Activated CD8-positive, alpha-beta memory T cell treated with anti-CD3 and anti-CD28 coated beads, Interleukin-2, amount 50 U/mL, for 4 hours (primary cell): ENCODE measurements at regions not wholly inside any gene's neighbourhood (a gene's known extent, or its start where the extent isn't known, plus 50 kb on each side); places are given as distances from the start of the nearest gene placed in this dataset.
"Not testable (repeated sequence)": the region's sequence is repeated elsewhere in the genome, so short reads cannot be mapped to it uniquely, and the experiment has no call there.

Source experiments
- DNase-seq: peaks from one replicate; pipeline ENCODE4 v3.0.0-alpha.2; 2020

DNA sequence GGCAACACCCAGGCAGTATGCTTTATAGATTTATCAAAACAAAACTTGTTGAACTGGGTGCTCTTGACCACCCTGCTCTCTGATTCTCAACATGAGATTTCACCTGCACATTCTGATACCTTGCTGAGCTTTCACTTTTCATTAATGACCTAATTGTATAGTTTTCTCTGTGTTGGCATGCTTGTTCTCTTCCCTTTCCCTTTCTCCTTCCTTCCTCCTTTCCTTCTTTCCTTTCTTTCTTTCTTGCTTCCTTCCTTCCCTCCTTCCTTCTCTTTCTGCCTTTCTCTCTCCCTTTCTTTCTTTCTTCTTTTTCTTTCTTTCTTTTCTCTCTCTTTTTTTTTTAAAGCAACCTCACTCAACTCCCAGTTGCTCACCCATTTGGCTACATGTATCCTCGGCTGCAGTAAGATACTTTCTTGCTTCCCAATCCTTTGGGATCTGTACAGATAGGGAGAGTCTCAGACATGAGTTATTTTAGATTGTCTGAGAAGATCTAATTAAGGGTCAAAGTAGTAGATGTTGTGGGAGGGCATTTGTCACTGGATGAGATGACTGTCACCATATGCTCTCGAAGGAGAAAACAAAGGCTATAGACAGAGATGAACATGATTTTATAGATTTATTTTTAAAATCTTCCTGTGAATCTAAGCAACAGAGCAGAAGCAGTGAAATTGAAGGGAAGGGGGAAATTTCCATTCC is 458.0 kb downstream of the USP25 start:
- no peak for DNase-seq

DNA sequence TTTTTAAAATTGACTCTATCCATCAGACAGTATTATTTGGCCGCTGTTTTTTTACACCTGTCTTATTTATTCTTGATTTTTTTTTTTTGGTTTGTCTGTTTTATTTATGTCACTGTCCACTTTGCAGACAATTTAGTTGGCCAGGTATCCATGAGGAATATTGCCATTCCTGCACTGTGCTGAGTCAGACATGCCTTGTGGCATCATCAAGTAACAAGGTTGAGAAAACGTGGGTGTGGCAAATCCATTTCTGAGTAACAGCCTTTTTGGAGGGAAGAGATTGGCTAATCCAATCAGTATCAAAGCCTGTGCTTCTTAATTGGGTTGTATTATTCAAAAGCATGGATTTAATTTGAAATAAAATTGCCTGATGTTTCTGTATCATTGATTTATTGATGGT is 463.1 kb downstream of the USP25 start:
- DNase-seq = no peak

DNA sequence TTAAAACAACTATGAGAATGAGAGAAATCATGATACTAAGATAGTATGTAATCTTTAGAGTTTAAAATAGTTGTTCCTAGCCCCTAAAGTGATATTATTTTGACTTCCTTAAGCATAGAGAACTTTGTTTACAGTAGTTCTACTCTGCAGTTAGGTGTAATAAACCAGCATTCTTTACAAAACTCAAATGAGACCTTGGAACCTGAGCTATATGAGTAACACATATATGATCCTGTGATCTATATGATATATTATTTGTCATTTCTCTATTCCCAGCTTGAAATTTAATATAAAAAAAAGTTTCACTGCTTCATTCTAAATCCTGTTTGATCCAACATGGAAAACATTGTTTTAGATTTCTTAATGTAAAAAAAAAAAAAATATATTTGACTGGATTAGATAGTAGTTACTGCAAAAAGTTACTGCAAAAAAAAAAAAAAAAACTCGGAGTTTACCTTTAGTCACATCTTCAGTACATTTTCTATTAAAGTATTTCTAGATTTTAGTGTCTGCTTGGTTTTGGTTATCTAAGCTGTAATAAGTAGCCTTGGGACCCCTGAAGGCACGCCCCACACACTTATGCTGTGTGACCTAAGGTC is 463.8 kb downstream of the USP25 start:
- no peak for DNase-seq

DNA sequence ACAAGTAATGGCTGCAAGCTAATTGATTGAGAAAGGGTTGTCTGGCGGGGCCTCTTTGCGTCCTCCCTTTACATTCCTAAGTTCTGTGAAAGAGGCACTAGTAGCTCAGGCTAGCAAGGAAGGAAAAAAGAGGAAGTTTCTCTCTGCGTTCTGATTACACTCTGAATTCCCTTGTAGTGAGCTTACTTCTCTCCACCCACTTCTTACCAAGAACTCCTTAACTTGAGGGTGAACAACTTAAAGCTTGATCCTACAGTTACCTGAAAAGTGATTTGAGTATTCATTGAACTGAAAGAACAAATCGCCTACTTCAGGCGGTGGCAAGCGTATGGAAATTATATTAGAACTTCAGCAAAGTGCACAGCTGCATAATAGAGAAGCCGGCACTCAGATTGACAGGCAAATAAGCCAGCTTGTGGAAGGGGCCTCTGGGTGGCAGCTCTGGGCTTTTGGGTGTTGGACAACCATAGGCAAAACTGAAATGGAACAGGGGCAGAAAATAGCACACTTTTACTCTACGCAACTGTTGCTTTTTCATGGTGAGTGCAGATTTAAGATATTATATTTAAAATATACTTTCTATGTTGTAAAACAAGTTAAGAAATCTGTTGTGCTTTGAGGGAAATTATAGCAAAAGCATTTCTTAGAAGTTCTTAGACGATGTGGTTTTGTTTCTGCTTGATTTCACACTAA is 464.5 kb downstream of the USP25 start:
- no peak for DNase-seq

DNA sequence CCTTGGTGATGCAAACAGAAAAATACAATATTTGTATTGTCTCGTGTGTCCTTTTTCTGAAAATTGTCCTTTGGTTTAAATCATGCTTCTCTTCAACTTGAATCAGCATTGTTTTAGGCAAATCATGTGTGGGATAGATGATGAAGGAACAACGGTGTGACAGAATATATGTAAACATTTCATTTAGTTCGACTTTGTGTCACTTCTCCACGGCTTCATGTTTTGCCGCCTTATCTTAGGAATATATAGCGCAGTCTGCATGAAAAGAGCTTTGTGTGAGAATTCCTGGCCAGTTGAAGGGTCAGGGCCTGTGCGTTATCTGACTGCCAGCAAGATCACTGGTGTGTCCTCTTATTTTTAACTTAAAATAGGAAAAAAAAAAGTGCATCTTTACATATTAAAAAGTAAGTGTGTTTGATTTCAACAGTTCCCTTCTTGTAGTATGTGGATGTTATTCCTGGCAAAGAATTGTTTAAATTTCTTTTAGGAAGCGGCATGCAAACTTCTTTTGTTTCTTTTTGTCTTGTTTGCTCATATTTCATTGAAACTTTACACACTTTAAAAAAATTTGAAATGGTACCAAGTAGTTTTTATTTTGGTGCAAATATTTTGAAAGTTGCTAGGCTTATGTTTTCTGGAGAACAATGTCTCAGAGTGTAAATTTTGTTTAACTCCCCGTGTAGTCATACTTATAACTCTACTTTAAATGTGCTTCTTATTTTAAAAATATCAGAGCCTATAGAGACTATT is 465.2 kb downstream of the USP25 start:
- no peak for DNase-seq

DNA sequence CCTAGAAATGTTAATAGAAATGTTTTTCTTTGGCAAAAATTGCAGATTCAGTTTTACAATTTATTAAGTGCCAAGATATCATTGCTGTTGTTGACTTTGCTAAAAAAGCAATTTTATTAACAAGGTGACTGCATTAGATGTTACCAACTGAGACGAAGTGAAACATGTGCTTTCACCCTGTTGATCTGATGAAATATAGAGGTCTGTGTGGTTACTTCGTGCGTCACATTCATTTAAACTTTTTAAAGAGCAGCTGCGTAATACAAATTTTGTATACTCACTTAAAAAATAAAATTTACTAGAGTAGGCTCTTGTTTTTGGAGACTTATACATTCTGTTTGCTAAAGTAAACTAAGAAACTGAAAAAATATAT is 465.7 kb downstream of the USP25 start:
- no peak for DNase-seq

DNA sequence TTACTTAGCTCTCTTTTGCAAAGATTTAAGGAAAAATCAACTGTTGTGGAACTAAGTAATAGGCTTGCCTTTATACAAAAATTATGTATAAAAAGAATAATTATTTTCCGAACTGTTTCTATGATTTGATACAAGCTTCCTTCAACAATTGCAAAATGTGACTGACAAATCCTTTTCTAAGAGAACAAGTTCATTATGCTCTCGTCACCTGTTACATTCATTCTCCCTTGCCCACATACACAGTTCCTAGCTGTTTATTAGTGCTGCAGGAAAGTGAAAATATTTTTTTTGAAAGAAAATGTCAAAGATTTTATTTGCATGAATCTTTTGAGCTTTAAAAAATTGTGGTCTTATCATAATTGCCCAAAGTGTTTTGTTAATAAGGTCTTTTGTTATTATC is 466.2 kb downstream of the USP25 start:
- no peak for DNase-seq

DNA sequence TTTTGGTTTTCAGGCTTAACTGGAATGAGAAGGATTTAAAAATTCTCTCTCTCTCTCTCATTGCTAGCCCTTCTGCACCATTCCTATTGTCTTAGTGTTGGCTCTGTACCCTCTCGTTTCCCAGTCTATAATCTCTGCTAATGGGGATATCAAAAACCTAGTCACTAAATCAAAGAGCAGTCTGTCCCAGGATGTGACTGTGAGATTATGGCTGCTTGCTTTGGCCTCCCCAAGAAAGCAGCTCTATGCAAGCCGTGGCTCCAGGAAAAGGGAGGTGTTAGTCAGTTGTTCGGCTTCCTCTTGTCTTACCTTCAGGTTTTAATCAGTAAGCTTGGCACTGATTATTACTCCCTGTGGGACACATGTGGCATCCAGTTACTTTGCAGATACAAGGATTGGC is 468.8 kb downstream of the USP25 start:
- DNase-seq = no peak

DNA sequence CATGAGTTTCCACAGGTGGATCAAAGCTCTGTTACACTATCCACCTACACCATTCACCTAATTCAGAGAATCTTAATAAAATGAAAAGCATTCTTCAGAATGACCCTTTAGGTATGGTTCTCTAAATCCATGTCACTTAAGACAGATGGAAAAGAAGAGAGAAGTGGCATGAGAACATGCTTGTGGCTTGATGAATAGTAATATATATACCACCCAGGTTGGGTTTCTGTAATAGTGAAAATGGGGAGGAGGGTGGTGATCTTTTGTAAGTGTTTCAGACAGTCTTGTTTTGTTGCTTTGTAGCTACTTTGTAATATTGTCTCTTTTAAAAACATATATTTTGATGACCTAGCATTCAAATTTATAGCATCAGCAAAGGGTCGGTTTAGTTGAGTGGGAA is 469.8 kb downstream of the USP25 start:
- DNase-seq = no peak

DNA sequence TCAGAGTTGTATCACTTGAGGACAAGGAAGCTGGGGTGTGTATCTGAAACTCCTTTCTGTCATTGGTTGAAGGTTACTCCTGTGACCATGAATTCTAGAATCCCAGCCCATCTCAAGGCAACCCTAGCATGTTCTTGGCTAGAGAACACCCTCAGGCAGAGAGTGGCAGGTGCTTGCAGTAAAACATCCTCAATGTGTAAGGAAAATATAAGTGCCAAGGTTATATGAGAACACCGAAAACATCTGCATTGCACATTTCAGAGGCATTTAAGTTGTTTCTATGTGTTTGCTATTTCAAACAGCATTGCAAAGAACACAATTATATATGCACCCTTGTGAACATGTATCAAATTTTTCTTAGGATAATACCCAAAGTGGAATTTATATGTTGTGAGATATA is 471.9 kb downstream of the USP25 start:
- no peak for DNase-seq

DNA sequence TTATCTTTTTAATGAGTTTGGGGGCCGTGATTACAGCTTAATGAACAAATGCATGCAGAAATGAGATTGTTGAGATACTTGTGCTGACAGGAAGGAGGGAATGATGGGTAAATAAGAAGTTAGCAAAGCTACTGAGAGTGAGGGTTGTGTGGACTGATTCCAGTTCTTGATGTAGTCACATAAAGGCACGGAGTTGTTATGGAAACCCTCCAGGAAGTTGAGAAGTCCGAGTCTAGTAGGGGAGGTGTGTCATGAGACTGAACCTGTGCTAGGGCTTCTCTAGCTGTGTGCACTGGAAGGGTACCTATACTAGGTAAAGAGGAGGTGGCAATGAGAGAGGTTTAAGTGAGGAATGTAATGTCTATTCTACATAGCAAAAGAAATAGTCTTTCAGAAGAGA is 475.7 kb downstream of the USP25 start:
- no peak for DNase-seq

DNA sequence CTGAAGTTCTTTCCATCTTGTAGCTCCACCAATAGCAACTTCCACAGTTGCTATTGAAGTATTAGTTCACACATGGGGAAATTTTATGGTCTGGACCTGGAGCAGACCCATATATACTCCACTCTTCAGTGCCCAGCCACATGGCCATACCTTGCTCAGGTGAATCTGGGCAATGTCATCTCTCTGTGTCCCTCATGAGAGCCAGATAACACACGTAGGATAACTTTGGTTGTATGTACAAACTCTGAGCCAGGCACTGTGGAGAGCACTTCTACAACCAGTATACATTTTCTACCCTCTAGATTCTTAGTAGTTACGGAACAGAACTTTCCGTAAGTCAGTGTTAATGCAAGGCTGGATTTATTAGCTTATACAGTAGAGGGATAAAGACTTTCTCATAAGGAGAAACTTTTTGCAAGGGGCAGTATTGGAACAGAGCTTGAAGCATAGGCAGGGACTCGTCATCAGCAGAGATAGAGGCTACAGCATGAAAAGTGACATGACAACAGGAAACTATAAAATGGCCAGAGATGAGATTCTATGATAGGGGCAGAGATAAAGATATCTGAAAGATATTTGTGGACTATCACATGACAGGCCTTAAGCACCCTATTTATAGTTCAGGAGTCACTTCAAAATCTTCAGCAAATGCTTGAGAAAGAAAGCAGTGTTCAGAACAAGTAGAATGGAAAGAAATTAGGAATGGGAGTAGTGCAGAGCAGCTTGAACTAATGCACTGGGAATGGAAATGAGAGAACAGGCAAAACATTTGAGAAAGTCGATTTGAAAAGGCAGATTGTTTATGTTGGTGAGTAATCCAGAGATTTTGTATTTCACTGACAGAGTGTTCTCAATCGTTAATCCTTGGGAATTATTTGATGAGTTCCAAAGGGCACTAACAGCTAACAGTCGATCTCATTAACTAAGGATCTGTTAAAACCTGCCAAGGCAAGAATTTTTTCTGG is 481.8 kb downstream of the USP25 start:
- no peak for DNase-seq

DNA sequence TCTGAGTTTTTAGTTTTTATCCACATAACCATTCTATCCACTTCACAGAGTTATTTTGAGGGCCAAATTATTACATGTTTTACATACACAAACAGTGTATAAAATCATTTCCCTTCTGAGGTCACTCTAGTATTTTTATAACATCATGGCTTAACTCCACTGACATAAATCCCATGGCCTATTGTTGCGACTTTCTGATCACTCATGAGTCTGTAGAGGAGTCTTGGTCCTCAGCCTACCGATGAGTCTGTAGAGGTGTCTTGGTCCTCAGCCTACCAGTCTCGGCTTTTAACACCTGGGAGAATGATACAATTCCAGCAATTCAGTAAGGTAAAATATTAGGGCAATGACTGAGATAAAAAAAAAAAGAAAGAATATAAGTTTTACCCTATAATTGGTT is 483.7 kb downstream of the USP25 start:
- no peak for DNase-seq

DNA sequence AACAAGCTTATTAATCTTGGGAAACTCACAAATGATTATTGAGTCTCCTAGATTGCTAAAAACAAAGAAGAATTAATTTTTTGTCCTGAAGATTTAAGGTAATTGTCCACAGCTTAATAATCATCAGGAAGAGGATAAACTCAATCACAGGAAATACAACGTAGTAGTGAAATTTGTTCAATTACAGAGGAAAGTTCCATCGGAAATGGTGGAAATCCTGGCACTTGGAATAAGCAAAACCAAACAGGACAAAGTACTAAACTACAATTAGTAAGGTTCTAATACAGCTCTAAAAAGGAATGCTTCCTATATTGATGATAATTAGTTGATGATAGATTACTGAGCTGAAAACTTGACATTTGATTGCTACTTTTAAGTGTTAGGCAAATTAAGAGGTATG is 485.4 kb downstream of the USP25 start:
- DNase-seq = no peak

DNA sequence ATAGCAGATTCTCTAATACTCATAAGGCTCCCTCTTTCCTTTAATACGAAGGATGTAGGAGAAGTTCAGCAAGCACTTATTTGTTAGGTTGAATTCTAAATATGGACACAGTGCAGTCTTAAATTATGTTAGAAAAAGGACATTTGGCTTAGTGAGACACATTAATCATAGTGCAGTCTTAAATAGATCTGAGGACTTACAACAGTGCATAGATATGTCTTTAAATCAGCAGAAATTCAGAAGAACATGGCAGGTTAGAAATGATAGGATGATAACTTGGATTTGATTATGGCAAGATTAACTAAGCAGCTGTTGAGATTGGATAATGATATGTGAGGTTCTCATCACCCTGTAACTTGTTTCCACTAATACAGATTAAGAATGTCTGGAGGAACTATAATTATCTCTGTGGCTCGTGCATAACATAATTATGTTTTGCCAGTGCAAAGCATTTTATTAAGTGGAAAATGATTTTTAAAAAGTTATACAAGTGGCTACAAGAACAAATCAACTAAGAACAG is 485.9 kb downstream of the USP25 start:
- no peak for DNase-seq

DNA sequence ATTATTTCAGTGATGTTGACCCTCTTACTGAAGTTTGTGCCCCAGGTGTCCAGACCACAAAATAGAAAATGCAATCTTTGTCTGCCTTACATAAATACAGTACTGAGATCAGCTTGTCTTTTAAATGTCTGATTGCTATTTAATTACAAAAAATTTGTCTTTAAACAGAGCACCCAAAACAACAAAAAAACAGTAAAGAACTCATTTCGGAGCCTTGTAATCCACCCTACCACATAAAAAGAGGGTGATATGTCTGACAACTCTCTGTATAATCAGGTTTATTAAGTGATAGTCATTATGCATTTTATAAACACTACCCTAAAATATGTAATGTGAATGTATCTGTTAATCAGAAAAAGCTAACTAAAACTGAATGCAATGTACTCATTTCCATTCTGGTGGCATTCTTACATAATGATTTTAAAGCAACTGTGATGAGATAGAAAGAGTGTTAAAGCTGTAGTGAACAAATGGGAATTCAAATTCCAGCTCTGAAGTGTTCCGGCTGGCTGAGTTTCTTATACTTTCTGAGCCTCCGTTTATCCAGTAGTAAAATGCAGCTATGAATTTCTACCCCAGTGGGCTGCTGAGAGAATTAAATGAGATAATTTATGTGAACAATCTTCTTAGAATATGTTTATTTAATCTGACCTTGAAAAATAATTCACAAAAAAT is 486.6 kb downstream of the USP25 start:
- no peak for DNase-seq

DNA sequence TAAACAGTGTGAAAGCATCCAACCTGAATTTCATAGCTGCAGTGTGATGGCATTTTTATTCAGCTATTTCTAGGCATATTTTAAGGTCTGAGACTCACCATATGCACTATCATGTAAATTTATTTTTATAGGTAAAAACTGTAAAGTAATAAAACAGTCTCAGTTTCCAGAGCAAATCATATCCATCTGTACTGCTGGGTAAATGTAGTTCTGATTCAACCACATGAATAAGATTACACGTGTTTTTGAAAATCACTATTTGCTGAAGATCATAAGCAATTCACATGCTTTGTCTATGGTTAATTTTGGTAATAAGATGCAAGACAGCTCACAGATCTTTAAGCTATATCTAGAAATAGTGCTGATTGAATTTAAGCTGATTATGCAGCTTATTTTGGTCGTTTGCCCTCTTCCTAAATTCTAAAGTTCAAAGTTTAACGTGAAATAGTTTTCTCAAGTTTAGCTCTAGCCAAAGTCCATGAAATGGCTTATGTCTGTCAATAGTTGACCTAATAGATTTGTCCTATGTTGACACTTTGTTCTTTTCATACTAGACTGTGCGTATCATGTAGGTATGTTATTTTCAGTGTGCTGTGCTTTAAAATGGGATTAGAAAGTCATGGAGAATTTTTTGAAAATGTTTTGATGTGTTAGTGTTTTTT is 489.0 kb downstream of the USP25 start:
- no peak for DNase-seq

DNA sequence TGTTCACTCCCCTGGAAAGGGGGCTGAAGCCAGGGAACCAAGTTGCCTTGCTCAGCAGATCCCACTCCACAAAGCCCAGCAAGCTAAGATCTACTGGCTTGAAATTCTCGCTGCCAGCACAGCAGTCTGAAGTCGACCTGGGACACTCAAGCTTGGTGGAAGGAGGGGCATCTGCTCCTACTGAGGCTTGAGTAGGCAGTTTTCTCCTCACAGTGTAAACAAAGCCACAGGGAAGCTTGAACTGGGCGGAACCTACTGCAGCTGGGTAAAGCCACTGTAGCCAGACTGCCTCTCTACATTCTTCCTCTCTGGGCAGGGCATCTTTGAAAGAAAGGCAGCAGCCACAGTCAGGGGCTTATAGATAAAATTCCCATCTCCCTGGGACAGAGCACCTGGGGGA is 495.0 kb downstream of the USP25 start:
- not testable (repeated sequence) for DNase-seq

DNA sequence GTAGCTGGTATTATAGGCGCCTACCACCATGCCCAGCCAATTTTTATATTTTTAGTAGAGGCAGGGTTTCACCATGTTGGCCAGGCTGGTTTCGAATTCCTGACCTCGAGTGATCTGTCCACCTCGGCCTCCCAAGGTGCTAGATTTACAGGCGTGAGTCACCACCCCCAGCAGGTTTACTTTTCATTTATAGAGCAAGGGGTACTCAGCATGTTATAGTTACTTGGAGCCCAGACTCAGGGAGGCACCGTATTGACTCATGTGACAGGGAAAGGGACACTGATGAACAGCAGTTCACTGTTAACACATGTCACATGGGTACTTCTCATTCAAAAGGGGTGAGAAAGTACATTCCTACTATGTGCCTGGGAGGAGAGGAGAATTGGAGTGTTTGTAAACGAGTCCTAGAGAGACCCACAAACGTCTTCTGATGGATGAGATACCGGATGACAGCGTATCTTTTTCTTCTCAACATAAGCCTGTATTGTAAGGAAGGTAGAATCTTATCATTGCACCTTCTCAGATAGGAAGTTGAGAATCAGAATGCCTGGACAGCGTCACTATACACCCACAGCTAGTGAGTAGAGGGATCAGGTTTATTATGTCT is 510.0 kb downstream of the USP25 start:
- no peak for DNase-seq

DNA sequence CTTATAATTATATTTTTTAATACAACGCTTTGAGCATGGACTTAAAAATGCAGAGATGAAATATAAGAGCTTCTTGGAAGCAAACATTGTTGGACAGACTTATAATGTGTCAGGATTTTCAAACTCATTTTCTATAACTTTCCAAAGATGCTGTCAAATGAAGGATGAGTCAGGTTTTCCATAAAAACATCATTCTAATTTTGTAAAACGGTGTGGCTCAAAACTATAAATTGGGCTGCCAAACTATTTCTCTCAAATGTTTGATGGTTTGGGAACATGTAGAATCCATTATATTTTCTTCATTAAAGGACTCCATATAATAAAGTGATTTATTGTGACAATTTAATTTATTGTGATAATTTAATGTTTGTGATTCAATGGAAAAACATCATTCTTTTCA is 511.2 kb downstream of the USP25 start:
- no peak for DNase-seq

DNA sequence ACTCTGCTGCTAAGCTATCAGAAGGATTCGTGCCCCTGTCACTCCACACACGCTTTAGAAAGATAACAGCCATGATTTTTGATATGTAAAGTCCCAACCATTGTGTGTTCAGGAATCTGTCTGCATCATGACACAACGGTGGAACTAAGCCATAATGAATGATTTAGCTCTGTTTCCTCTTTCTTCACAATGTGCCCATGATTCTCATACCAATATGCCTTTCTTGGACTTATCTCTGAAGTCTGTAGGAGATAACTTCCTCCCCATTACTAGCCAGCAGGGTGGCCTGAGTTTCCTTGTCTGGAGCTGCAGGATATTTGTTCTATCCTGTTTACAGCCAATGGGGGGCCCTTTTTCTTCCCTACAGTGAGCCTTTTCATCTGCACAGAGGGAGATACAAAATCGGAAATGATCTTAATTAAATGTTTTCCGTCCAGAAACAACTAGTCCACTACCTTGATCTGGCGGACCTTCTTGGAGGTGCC is 511.7 kb downstream of the USP25 start:
- no peak for DNase-seq
